ENCODE measurements at regions not wholly inside any gene's neighbourhood (a gene's known extent, or its start where the extent isn't known, plus 50 kb on each side); places are given as distances from the start of the nearest gene placed in this dataset.

GRCh38 chr4:114088481-114088880 is 109.0 kb upstream of the ARSJ start:
- peaks cover 11% of the 10 kb centered on the region for H3K4me1 ChIP-seq (ENCODE audit: control insufficient read depth, insufficient read depth, low read length)
- H3K4me2 ChIP-seq (ENCODE audit: low read length): no peak overlapping the region
- no peaks in the 10 kb centered on the region for H3K36me3 ChIP-seq (ENCODE audit: insufficient read depth, low read length)
- H3K9ac ChIP-seq (ENCODE audit: low read depth, low read length): no peak overlapping the region
- no peaks in the 10 kb centered on the region for H3K27me3 ChIP-seq (ENCODE audit: control insufficient read depth, insufficient read depth, low read length)
- H3K9me3 ChIP-seq (replicated peaks; ENCODE audit: low read length): no peaks in the 10 kb centered on the region
- no peak overlapping the region for H3K4me3 ChIP-seq (ENCODE audit: low read length)

DNA sequence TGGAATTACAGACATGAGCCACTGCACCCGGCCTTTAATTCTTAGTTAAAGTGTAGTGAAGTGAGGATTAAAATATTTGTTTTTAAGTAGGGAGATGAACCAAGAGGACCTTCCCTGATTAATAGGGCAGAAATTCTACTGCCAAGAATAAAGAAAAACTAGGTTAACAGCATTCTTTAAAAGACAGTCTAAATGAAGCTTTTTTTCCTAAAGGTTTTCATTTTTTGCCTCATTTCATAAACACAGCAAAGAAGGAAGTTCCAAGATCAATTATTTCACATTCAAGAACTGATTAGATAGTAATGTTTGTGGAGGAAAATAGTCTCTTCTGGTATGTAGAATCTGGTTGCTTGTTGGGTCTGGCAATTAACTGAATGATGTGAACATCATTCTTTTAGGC is 112.1 kb upstream of the ARSJ start:
- peaks cover 11% of the 10 kb centered on the region for H3K4me1 ChIP-seq (ENCODE audit: control insufficient read depth, insufficient read depth, low read length)
- H3K27me3 ChIP-seq (ENCODE audit: control insufficient read depth, insufficient read depth, low read length): no peaks in the 10 kb centered on the region
- H3K36me3 ChIP-seq (ENCODE audit: insufficient read depth, low read length): no peaks in the 10 kb centered on the region
- H3K9ac ChIP-seq (ENCODE audit: low read depth, low read length): no peak overlapping the region
- no peaks in the 10 kb centered on the region for H3K9me3 ChIP-seq (replicated peaks; ENCODE audit: low read length)
- H3K4me2 ChIP-seq (ENCODE audit: low read length): no peak overlapping the region
- H3K4me3 ChIP-seq (ENCODE audit: low read length): no peak overlapping the region

DNA sequence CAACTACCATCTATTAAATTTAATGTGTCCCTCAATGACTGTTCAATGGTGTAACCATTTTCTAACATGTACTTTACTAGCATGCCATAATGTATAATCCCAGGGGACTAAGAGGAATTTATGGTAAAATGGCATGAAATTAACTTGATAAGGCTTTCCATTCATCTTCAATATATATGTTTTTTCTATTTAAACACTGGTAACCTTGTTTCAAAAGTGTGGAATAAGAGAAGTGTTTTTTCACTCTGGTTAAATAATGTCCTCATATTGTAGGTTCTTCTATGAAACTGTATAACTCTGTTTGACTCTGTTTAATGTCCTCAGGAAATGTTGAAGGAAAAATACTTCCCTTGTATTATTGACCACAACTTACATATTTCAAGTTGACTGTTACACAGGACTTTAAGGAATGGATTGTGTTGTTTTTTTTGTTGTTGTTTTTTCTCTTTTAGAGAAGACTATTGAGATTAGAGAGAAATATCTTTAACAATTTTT is 113.8 kb upstream of the ARSJ start:
- Histone ChIP-seq H3K36me3 (ENCODE audit: insufficient read depth, low read length) (no peaks in the 10 kb centered on the region), H3K4me1 (ENCODE audit: control insufficient read depth, insufficient read depth, low read length) (no peaks in the 10 kb centered on the region), H3K4me3 (ENCODE audit: low read length) (no peak overlapping the region), H3K9me3 (replicated peaks; ENCODE audit: low read length) (no peaks in the 10 kb centered on the region), H3K4me2 (ENCODE audit: low read length) (no peak overlapping the region), H3K27me3 (ENCODE audit: control insufficient read depth, insufficient read depth, low read length) (no peaks in the 10 kb centered on the region), H3K9ac (ENCODE audit: low read depth, low read length) (no peak overlapping the region)

DNA sequence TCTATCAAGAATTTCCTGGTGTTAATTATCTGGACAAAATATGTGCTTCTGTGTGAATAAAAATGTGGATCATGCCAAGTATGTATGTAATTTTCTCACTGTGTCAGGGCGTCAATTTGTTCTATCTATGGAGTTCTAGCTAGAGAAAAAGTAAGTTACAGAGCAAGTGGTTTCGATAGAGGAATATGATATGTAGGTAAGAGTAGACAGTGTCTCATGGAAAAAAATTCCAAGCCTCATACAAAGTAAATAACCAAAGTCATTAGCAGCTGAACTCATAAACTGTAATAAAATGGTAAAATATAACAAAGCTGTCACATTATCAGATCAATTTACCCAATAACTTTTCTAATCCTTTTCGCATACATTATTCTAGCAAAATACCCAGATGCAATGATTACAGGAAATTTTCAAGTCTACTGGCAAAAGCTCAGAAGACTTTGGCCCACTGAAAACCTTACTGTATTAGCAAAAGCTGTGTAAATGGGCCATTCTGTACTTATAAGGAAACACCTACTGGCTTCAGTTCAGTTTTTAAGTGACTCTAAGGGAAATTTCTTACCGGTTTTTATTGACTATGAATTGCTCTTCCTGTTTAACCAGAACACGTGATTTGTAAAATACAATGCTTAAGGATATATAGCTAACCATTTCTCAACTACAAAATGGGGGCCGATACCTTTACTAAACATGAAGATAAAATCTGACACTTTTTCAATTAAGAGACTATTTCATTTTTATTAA is 121.0 kb upstream of the ARSJ start:
- H3K4me2 ChIP-seq (ENCODE audit: low read length): no peak overlapping the region
- H3K27me3 ChIP-seq (ENCODE audit: control insufficient read depth, insufficient read depth, low read length): no peaks in the 10 kb centered on the region
- H3K4me3 ChIP-seq (ENCODE audit: low read length): no peak overlapping the region

DNA sequence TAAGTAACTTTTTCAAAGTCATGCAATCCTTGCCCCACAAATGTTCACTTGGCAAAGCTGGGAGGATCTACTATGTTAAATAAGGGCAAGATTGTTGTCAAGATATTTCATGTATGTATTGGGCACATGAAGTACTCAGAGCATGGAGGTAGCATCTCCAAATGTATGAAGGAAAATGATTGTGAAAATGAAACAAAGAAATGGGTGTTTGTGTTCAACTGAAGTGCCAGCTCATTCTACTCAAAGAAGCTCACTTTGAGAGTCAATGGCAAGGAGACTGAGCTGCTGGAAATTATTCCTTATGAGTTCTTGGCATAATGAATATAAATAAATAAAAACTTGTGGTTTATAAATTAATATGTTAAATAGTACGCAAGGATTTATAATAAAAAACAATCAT is 124.5 kb upstream of the ARSJ start:
- no peaks in the 10 kb centered on the region for H3K9me3 ChIP-seq (replicated peaks; ENCODE audit: low read length)

More for the DNA sequence above, 121.0 kb upstream of the ARSJ start:
- Histone ChIP-seq H3K4me1 (ENCODE audit: control insufficient read depth, insufficient read depth, low read length) (no peaks in the 10 kb centered on the region), H3K9me3 (replicated peaks; ENCODE audit: low read length) (no peaks in the 10 kb centered on the region), H3K36me3 (ENCODE audit: insufficient read depth, low read length) (no peaks in the 10 kb centered on the region), H3K9ac (ENCODE audit: low read depth, low read length) (no peak overlapping the region)

DNA sequence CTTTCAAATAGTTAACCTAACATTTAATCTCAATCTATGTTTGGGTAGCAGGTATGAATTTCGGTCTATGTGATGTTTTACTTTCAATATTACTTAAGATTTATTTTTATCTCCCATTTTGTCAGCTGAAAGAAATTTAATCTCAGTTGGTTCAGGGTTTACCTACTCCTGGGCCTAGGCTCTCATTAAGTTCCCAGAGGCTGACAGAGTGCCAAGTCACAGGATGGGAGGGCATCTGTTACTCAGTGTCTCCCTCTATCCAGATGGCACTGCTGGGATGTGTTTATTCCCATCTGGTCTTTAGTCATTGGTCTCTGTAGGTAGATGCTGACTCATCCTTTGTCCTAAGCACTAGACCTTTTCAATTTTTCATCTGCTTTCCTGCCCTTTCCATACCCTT is 129.4 kb upstream of the ARSJ start:
- Histone ChIP-seq H3K9ac (ENCODE audit: low read depth, low read length) (no peak overlapping the region), H3K27me3 (ENCODE audit: control insufficient read depth, insufficient read depth, low read length) (no peaks in the 10 kb centered on the region), H3K36me3 (ENCODE audit: insufficient read depth, low read length) (no peaks in the 10 kb centered on the region), H3K4me1 (ENCODE audit: control insufficient read depth, insufficient read depth, low read length) (no peaks in the 10 kb centered on the region), H3K4me2 (ENCODE audit: low read length) (no peak overlapping the region), H3K4me3 (ENCODE audit: low read length) (no peak overlapping the region), H3K9me3 (replicated peaks; ENCODE audit: low read length) (no peaks in the 10 kb centered on the region)

More for the DNA sequence above, 124.5 kb upstream of the ARSJ start:
- H3K4me3 ChIP-seq (ENCODE audit: low read length): no peak overlapping the region
- no peaks in the 10 kb centered on the region for H3K27me3 ChIP-seq (ENCODE audit: control insufficient read depth, insufficient read depth, low read length)
- no peaks in the 10 kb centered on the region for H3K36me3 ChIP-seq (ENCODE audit: insufficient read depth, low read length)
- H3K4me2 ChIP-seq (ENCODE audit: low read length): no peak overlapping the region
- H3K9ac ChIP-seq (ENCODE audit: low read depth, low read length): no peak overlapping the region
- H3K4me1 ChIP-seq (ENCODE audit: control insufficient read depth, insufficient read depth, low read length): no peaks in the 10 kb centered on the region

DNA sequence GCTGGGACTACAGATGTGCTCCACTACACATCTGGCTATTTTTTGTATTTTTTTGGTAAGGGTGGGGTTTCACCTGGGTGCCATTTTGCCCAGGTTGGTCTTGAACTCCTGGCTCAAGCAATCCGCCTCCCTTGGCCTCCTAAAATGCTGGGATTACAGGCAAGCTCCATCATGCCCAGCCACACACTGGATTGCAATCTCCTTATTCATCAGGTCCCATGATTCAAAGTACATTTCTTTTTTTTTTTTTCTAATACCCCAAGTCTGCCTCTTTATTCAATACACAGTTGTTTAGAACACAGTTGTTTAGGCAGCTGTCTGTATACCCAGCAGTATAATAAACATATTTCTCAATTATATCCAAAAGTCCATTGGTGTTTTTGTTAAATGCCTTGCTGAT is 130.3 kb upstream of the ARSJ start:
- Histone ChIP-seq H3K9ac (ENCODE audit: low read depth, low read length) (no peak overlapping the region), H3K4me2 (ENCODE audit: low read length) (no peak overlapping the region), H3K27me3 (ENCODE audit: control insufficient read depth, insufficient read depth, low read length) (no peaks in the 10 kb centered on the region), H3K4me3 (ENCODE audit: low read length) (no peak overlapping the region), H3K4me1 (ENCODE audit: control insufficient read depth, insufficient read depth, low read length) (no peaks in the 10 kb centered on the region), H3K36me3 (ENCODE audit: insufficient read depth, low read length) (no peaks in the 10 kb centered on the region), H3K9me3 (replicated peaks; ENCODE audit: low read length) (no peaks in the 10 kb centered on the region)

DNA sequence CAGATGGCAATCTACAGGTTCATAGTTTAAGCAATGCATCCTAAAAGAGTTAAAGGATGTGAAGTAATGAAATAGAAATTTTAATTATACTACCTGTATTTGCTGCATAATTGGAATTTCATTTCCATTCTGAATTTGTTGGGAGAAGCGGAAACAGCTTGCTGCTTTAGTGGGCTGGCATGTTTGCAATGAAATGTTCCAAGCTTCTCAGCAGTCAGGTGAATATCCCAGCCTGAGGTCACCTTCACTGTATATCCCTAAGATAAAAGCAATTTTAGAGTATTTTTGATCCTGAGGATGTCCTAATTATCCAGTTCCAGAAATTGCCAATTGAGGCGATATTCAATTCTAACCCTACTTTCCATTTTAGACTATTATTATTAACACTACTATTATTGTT is 136.1 kb upstream of the ARSJ start:
- Histone ChIP-seq H3K4me3 (ENCODE audit: low read length) (no peak overlapping the region), H3K36me3 (ENCODE audit: insufficient read depth, low read length) (no peaks in the 10 kb centered on the region), H3K4me1 (ENCODE audit: control insufficient read depth, insufficient read depth, low read length) (no peaks in the 10 kb centered on the region), H3K9ac (ENCODE audit: low read depth, low read length) (no peak overlapping the region), H3K9me3 (replicated peaks; ENCODE audit: low read length) (no peaks in the 10 kb centered on the region), H3K27me3 (ENCODE audit: control insufficient read depth, insufficient read depth, low read length) (no peaks in the 10 kb centered on the region), H3K4me2 (ENCODE audit: low read length) (no peak overlapping the region)

- no peaks in the 10 kb centered on the region for H3K27me3 ChIP-seq (ENCODE audit: control insufficient read depth, insufficient read depth, low read length)
- H3K9me3 ChIP-seq (replicated peaks; ENCODE audit: low read length): no peaks in the 10 kb centered on the region
- no peaks in the 10 kb centered on the region for H3K36me3 ChIP-seq (ENCODE audit: insufficient read depth, low read length)
- H3K4me3 ChIP-seq (ENCODE audit: low read length): no peak overlapping the region
- H3K4me1 ChIP-seq (ENCODE audit: control insufficient read depth, insufficient read depth, low read length): no peaks in the 10 kb centered on the region
- H3K4me2 ChIP-seq (ENCODE audit: low read length): no peak overlapping the region
- no peak overlapping the region for H3K9ac ChIP-seq (ENCODE audit: low read depth, low read length)
Observed at GRCh38 chr4:114116861-114117260, 137.4 kb upstream of the ARSJ start.

DNA sequence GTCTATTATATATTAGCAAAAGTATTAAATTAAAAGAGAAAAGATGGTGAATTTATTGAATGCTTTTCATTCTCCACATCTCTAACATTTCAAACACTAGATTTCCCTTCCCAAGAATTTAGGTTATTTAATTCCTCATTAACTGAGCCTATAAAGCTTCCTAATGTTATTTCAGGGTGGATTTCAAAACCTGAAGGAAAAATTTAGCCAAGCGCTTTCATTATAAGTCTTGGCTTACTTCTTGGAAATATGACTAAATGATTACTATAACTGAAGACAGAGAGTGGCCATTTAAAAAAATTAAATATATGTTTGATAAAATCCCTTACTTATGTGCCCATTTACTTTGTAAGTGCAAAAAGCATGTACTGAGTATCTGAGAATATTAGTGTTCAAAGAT is 141.8 kb upstream of the ARSJ start:
- Histone ChIP-seq H3K9ac (ENCODE audit: low read depth, low read length) (no peak overlapping the region), H3K36me3 (ENCODE audit: insufficient read depth, low read length) (no peaks in the 10 kb centered on the region), H3K4me3 (ENCODE audit: low read length) (no peak overlapping the region), H3K9me3 (replicated peaks; ENCODE audit: low read length) (no peaks in the 10 kb centered on the region), H3K27me3 (ENCODE audit: control insufficient read depth, insufficient read depth, low read length) (no peaks in the 10 kb centered on the region), H3K4me1 (ENCODE audit: control insufficient read depth, insufficient read depth, low read length) (no peaks in the 10 kb centered on the region), H3K4me2 (ENCODE audit: low read length) (no peak overlapping the region)

GRCh38 chr4:114132199-114132598 is 152.8 kb upstream of the ARSJ start:
- Histone ChIP-seq H3K4me2 (ENCODE audit: low read length) (no peak overlapping the region), H3K36me3 (ENCODE audit: insufficient read depth, low read length) (no peaks in the 10 kb centered on the region), H3K9ac (ENCODE audit: low read depth, low read length) (no peak overlapping the region), H3K4me1 (ENCODE audit: control insufficient read depth, insufficient read depth, low read length) (peaks cover 6% of the 10 kb centered on the region), H3K27me3 (ENCODE audit: control insufficient read depth, insufficient read depth, low read length) (no peaks in the 10 kb centered on the region), H3K4me3 (ENCODE audit: low read length) (no peak overlapping the region), H3K9me3 (replicated peaks; ENCODE audit: low read length) (no peaks in the 10 kb centered on the region)

- Histone ChIP-seq H3K36me3 (ENCODE audit: insufficient read depth, low read length) (no peaks in the 10 kb centered on the region), H3K27me3 (ENCODE audit: control insufficient read depth, insufficient read depth, low read length) (no peaks in the 10 kb centered on the region), H3K4me3 (ENCODE audit: low read length) (no peak overlapping the region), H3K9me3 (replicated peaks; ENCODE audit: low read length) (no peaks in the 10 kb centered on the region), H3K4me1 (ENCODE audit: control insufficient read depth, insufficient read depth, low read length) (peaks cover 6% of the 10 kb centered on the region), H3K9ac (ENCODE audit: low read depth, low read length) (no peak overlapping the region), H3K4me2 (ENCODE audit: low read length) (no peak overlapping the region)
Observed at GRCh38 chr4:114132830-114133229, 153.4 kb upstream of the ARSJ start.

Data from skeletal muscle satellite cell (primary cell).